ENCODE measurements at regions not wholly inside any gene's neighbourhood (a gene's known extent, or its start where the extent isn't known, plus 50 kb on each side); places are given as distances from the start of the nearest gene placed in this dataset.
A peak's percentile ranks its signal among the peaks of the same experiment; 100 is the strongest.

DNA sequence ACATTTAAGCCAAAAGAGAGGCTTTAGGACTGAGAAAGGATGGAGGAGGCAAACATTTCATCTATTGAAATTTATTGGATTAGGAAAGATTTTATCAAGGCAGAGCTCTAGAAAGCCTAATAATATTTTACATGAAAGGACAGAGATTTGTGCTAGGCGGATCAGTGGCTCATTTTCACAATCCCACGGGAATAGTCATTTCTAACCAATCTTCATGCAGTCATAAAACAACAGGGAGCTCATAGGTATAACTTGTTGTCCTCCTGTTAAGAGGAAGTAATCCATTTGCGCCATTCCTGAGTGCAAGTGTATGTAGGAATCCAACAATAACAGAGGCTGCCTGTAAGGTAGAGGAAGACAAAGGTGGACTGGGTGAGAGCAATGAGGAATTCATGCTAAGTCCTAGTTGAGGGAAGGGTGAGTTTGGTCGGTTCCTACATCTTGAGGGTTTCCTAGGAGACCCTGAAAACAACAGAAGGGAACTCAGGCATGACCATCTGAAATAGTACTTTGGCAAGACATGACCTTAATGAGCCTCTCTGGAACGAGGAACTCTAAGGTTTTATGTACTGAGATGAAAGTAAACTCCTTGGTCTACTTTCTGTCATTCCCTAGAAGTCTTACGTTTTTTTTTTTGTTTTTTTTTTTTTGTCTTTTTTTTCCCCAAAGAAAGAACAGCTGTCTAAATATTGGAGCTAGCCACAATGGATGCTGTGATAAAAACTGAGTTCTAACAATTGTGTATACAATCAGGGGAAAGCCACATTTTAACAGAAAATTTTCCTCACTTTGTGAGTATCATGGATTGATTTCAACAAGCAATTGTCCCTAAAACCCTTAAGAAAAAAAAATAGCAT is 89.7 kb downstream of the GEMIN8 start:
- no peak overlapping the region for H3K4me3 ChIP-seq (ENCODE audit: low read depth, low read length)
- TF ChIP-seq POLR2A (IDR thresholded peaks at IDR 0.05; ENCODE audit: extremely low read depth, insufficient read length), result no peak
- TF ChIP-seq, protein P1, sequence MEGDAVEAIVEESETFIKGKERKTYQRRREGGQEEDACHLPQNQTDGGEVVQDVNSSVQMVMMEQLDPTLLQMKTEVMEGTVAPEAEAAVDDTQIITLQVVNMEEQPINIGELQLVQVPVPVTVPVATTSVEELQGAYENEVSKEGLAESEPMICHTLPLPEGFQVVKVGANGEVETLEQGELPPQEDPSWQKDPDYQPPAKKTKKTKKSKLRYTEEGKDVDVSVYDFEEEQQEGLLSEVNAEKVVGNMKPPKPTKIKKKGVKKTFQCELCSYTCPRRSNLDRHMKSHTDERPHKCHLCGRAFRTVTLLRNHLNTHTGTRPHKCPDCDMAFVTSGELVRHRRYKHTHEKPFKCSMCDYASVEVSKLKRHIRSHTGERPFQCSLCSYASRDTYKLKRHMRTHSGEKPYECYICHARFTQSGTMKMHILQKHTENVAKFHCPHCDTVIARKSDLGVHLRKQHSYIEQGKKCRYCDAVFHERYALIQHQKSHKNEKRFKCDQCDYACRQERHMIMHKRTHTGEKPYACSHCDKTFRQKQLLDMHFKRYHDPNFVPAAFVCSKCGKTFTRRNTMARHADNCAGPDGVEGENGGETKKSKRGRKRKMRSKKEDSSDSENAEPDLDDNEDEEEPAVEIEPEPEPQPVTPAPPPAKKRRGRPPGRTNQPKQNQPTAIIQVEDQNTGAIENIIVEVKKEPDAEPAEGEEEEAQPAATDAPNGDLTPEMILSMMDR (IDR thresholded peaks at IDR 0.05; ENCODE audit: low read depth, low read length), result no peak
- no peak for TF ChIP-seq MYC (IDR thresholded peaks at IDR 0.05; ENCODE audit: low read depth, low read length)
- TF ChIP-seq, protein P2, sequence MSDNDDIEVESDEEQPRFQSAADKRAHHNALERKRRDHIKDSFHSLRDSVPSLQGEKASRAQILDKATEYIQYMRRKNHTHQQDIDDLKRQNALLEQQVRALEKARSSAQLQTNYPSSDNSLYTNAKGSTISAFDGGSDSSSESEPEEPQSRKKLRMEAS (IDR thresholded peaks at IDR 0.05; ENCODE audit: low read depth, low read length), result no peak
- no peak for DNase-seq (ENCODE audit: low read depth)

DNA sequence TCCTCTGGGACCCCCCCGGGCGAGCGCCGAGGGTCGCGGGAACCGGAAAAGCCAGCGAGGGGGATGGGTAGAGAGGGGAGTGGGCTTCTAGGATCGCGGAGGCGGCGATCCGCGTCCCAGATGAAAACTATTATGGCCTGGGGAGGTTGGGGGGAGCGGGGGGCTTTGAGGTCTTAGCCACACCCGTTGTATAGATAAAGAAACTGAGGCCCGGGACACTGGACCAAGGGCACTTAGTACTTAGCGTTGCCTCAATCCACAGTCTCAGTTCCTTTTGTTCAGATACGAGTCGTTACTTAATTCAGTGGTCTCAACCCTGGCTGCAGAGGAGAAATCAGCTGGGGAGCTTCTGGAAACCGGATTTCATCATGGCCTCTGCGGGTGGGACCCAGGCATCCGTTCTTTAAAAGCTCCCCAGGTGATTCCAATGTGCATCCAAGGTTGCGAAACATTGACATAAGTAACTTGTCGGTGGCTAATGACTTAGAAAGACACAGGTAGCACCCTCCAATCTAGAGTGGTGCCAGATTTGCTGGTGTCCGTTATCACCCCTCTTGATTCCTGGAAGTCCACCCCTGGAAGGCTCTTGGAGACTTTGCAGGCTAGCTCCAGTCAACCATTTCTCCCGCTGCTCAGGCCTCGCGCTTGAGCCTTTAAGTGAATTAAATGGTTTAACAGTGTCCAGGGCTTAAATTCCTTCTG is 90.7 kb downstream of the GEMIN8 start:
- TF ChIP-seq POLR2A (IDR thresholded peaks at IDR 0.05; ENCODE audit: extremely low read depth, insufficient read length) (no peak), MYC (IDR thresholded peaks at IDR 0.05; ENCODE audit: low read depth, low read length) (no peak)
- TF ChIP-seq, protein P2 (IDR thresholded peaks at IDR 0.05; ENCODE audit: low read depth, low read length), result no peak
- DNase-seq (ENCODE audit: low read depth), result peak; percentile 9
- H3K4me3 ChIP-seq (ENCODE audit: low read depth, low read length), result no peak overlapping the region

DNA sequence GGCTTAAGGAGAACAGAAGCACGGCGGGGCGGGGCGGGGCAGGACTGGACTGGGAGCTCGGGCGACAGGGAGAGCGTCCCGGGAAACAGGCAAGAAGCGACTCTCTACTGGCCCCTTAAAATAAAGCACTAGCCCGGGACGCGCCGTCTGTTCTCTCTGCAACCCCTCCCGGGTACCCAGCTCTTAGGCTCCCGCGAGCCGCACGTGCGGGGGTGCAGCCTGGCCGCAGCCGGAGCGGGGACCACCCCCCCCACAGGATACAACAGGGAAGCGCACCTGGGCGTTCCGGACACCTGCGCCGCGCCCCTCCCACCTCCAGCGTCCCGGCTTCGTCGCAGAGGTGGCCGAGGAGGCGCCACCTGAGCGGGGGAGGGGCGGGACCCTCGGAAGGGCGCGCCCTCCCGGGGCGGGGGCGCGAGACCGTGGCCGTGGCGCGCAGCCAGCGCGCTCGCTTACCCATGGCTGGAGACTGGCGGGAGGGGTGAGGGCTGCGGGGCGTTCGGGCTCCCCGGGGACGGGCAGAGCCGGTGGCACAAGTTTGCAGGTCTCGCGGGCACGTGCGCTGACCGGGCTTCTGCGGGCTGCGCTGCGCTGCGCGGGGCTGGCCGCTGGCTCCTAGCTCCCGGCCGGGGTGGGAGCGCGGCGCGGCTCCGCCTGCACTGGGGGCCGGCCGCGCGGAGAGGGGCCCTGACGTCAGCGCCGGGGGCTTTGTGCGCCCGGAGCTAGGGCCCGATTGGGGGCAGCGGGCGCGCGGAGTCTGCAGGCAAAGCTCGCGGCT is 91.5 kb downstream of the GEMIN8 start:
- TF ChIP-seq, protein P2 (IDR thresholded peaks at IDR 0.05; ENCODE audit: low read depth, low read length), result no peak
- TF ChIP-seq MYC (IDR thresholded peaks at IDR 0.05; ENCODE audit: low read depth, low read length) (no peak), POLR2A (IDR thresholded peaks at IDR 0.05; ENCODE audit: extremely low read depth, insufficient read length) (no peak)
- TF ChIP-seq, protein P1 (IDR thresholded peaks at IDR 0.05; ENCODE audit: low read depth, low read length), result no peak
- peak; percentile 16 for DNase-seq (ENCODE audit: low read depth)
- no peak overlapping the region for H3K4me3 ChIP-seq (ENCODE audit: low read depth, low read length)

DNA sequence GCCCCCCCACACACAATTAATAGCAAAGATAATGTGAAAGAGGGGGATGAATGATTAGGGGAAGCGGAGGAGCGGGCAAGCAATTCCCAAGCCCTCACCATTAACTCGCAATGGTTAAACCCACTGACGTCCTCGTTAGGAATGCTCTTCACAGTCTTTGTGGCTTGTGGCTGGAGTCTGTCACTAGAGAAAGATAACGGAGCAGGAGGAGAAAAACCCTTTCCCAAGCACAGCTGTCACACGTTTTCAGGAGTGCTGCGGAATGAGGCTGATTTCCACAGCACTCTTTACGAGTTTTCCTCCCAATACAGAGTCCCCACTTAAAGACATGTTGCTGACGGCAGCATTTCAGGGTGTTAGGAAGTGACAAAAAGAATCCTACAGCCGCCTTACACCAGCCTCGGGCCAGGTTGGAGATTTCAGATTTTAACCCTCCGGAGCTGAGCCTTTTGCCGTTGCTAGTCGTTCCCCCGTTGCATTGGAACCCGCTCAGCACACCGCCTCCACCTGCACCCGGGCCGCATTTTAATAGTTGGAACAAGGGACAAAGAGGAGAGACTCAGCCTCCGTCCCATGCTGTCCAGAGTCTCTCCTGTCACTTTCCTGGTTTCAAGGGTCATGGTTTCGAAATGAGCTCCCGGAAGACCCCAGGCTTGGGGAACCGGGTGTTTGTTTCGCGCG is 92.2 kb downstream of the GEMIN8 start:
- no peak overlapping the region for H3K4me3 ChIP-seq (ENCODE audit: low read depth, low read length)
- peak; percentile 2 for DNase-seq (ENCODE audit: low read depth)
- TF ChIP-seq MYC (IDR thresholded peaks at IDR 0.05; ENCODE audit: low read depth, low read length) (no peak), POLR2A (IDR thresholded peaks at IDR 0.05; ENCODE audit: extremely low read depth, insufficient read length) (no peak)
- TF ChIP-seq, protein P2 (IDR thresholded peaks at IDR 0.05; ENCODE audit: low read depth, low read length), result no peak
- TF ChIP-seq, protein P1 (IDR thresholded peaks at IDR 0.05; ENCODE audit: low read depth, low read length), result no peak

DNA sequence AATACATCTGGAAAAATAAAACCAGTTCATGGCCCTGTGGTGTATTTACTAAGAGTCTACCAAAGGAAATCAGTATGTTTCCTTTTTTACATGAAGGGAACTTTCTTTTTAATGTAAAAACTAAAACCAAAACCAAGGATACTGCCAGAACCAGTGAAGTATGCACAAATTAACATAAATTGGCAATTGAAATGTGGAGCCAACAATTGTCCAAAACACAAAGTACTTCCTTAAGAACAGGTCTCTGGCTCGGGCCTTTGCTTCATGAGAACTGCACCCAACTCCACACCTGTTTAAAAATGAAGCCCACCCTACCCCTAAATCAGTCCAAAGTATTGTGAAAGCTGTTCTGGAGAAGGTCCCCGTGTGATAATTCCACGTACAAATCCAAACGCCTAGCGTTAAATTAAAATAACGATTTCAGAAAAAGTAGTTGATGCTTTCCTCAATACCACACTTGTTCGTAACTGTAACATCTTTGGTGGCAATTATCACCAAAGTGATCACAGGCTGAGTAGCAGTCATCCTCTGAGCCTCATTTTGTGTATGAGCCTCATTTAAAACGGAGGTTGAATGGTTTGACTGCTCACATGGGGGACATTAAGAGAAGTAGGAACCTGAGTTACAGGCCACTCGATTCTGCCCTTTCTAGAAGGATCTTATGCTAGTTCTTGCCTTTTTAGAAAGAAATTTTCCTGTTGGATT is 93.0 kb downstream of the GEMIN8 start:
- H3K4me3 ChIP-seq (ENCODE audit: low read depth, low read length), result no peak overlapping the region
- DNase-seq (ENCODE audit: low read depth), result no peak
- TF ChIP-seq POLR2A (IDR thresholded peaks at IDR 0.05; ENCODE audit: extremely low read depth, insufficient read length), result no peak
- no peak for TF ChIP-seq MYC (IDR thresholded peaks at IDR 0.05; ENCODE audit: low read depth, low read length)

DNA sequence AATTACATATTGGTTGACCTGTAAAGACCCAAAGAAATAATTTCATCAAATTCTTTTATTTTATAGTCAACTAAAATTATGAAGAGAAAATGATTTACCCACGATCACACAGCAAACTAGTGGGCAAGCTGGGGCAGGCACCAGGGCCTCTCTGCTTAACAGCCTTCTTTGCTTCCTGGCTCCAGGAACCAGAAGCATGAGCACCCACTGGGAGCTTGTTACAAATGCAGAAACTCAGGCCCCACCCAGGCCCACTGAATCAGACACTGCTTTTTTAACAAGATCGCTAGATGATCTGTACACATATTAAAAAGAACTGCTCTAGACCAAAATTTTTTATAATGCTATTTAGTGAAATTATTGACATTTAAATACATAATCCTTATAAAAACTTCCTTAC is 95.0 kb downstream of the GEMIN8 start:
- no peak overlapping the region for H3K4me3 ChIP-seq (ENCODE audit: low read depth, low read length)
- TF ChIP-seq, protein P2 (IDR thresholded peaks at IDR 0.05; ENCODE audit: low read depth, low read length), result no peak
- TF ChIP-seq, protein P1 (IDR thresholded peaks at IDR 0.05; ENCODE audit: low read depth, low read length), result no peak
- TF ChIP-seq POLR2A (IDR thresholded peaks at IDR 0.05; ENCODE audit: extremely low read depth, insufficient read length) (no peak), MYC (IDR thresholded peaks at IDR 0.05; ENCODE audit: low read depth, low read length) (no peak)
- no peak for DNase-seq (ENCODE audit: low read depth)
